DMS79 treated with DMSO at 0.1 percent for 48 hours (cell line): ENCODE measurements at regions not wholly inside any gene's neighbourhood (a gene's known extent, or its start where the extent isn't known, plus 50 kb on each side); places are given as distances from the start of the nearest gene placed in this dataset.

Experiments
- DNase-seq: peaks from one replicate; lab custom pipeline; 2025; lab: John Stamatoyannopoulos, UW

DNA sequence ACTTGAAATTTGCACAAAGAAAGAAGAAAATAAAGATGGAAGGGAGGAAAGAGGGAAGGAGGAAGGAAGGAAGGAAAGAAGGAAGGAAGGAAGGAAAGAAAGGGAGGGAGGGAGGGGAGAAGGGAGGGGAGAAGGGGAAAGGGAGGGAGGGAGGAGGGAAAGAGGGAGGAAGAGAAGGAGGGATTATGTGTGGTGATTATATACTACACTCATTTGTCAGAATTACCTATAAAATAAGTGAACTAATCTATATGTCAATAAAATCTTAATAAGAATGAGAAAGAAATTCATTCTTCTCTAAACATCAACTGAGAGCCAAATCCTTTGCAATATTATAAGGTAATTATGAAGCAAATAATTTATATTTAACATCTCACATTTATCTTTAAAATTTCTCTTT, 77.9 kb upstream of the TFAP2D start:
- DNase-seq: no peak

DNA sequence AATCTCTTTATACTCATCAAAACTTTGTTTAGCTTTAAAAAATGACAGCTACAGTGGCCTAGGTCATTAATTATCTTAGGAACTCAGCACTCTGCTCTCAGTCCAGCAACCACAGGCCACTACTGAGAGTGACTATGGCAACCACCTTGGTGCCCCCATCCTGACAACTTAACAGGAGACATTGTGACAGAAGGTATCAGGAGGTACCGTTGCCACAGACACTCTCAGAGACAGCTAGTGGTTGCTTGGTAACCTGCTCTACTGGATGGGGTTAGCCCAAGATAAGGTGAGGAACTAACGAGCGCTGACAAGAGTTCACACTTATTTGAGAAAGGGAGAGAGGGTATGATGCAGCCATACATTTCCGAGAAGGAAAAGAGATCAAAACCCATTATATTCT, 76.1 kb upstream of the TFAP2D start:
- no peak for DNase-seq

DNA sequence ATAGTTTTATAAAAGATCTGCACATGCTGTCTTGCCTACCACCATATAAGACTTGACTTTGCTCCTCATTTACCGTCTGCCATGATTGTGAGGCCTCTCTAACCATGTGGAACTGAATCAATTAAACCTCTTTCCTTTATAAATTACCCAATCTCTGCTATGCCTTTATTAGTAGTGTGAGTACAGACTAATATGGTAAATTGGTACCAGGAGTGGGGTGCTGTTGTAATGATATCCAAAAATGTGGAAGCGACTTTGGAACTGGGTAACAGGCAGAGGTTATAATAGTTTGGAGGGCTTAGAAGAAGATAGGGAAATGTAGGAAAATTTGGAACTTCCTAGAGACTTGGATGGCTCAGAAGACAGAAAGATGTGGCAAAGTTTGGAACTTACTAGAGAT, 64.2 kb upstream of the TFAP2D start:
- DNase-seq: no peak

DNA sequence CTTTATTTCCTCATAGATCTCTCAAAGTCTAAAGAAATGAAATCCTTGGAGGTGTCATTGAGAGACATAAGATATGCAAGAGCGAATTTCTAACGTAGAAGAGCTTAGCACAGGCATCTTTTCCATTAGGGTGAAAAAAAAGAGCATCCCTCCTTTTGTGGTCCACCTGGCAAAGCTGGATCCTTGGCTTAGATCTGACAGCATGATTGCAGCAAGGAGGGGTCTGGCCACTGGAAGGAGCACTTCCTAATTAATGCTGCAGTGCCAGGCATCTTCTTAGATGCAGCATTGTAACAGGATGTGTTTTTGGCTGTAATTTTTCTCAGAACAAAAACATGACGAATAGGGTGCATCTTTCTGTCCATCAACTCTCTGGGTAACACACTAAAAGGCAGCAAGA, 60.1 kb upstream of the TFAP2D start:
- DNase-seq: no peak

DNA sequence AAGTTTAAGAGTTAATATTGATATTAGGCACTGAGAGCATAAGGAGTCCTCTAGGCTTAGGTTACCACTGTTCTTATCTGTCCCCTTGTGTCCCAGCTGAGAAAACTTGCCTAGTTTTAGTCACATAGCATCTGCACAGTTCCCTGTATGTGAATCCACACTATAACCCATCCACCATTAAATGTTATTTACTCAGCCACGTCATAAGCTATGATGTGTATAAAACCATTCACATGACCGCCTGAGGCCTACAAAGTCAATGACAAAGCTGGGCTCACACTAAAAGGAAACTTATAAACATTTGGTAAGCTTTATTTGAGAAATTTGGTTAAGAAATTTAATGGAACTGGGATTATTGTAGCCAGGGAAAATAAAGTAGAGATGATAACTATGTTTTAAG, 59.2 kb upstream of the TFAP2D start:
- no peak for DNase-seq

DNA sequence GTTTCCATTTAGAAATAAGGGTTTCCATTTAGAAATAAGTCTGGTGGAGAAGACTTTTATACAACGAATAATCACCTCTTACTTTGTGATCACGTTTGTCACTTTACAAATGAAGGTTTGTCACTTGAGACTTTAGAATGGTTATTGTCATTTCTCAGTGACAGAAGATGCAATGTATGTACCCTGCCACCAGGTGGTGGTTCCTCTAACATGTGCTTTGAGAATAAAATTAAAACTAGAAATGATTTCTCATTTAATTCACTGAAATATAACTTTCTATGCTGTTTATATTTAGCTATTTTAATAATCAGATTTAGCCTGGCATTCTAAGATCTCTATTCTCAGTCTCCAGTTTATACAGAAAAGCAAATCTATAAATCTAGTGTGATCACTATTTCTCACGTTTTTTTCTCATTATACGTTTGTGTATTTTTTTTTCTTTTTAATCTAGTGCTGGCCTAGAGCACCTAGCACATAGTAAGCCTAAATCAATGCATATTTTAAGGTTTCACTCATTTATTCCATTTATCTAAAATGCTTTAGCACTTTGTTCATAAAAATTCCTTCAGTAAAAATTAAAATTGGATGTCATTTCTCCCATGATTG, 57.4 kb upstream of the TFAP2D start:
- DNase-seq: no peak

DNA sequence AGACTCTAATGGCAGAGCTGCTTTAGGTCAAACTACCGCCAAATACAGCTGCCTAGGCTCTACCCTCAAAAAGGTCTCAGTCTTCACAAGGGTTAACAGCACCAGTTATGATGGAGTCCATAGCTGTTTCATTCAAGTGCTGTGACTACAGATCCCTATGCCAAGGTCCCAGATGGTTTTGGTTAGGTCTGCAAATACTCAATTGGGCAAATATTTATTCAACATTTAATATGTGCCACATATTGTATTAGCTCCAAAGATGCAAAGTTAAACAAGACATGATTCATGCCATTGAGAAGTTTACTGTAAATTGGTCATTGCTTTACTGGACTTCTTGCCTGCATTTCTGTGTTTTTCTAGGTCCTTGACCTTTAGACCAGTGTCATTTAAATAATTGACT, 55.8 kb upstream of the TFAP2D start:
- no peak for DNase-seq

DNA sequence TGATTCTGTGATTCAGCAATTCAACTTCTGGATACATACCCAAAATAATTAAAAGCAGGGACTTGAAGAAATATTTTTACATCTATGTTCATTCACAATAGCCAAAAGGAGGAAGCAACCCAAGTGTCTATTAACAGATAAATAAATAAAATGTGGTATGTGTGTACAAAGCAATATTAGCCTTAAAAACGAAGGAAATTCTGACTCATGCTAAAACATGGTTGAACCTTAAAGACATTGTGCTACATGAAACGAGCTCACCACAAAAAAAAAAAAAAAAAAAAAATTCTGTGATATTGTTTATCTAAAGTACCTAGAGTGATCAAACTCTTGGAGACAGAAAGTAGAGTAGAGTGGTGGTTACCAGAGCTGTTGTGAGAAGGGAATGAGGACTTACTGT, 54.8 kb upstream of the TFAP2D start:
- no peak for DNase-seq

DNA sequence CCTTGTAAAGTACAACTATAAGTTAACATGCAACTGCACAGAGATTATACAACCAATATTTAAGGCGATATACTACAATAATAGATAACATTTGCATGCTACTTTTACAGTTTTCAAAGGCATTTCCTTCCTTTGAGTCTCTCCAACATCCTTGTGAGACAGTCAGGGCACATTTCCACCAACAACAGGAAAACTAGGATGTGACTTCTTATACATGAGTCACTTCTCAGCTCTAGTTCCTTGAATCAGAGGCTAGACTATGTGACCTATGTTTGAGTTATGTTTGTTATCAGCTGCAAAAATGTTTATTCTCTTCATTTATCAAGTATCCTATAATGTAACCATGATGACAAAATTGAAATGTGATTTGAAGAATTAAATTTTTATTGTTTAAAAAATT, 51.7 kb upstream of the TFAP2D start:
- DNase-seq: no peak
